ENCODE measurements at regions not wholly inside any gene's neighbourhood (a gene's known extent, or its start where the extent isn't known, plus 50 kb on each side); places are given as distances from the start of the nearest gene placed in this dataset.
A peak's percentile ranks its signal among the peaks of the same experiment; 100 is the strongest.
"Not testable (repeated sequence)": the region's sequence is repeated elsewhere in the genome, so short reads cannot be mapped to it uniquely, and the experiment has no call there.

GRCh38 chr6:27854421-27854820 is 57.8 kb downstream of the OR2B2 start:
- Histone ChIP-seq H3K27ac (ENCODE audit: low read length) (no peak overlapping the region), H3K9me3 (ENCODE audit: insufficient read depth, low read depth, low read length) (no peaks in the 10 kb centered on the region), H3K4me1 (ENCODE audit: insufficient read depth, low read length) (peaks cover 3% of the 10 kb centered on the region; the same call in 1 of the 2 replicates), H3K4me3 (ENCODE audit: low read length) (no peak overlapping the region), H3K9ac (ENCODE audit: low read depth, low read length) (no peak overlapping the region), H3K36me3 (ENCODE audit: insufficient read depth, low read depth, low read length) (no peaks in the 10 kb centered on the region), H3K27me3 (ENCODE audit: insufficient read depth, low read length) (no peaks in the 10 kb centered on the region)

- Histone ChIP-seq H3K27me3 (ENCODE audit: insufficient read depth, low read length) (no peaks in the 10 kb centered on the region), H3K4me1 (ENCODE audit: insufficient read depth, low read length) (peaks cover 3% of the 10 kb centered on the region; the same call in 1 of the 2 replicates), H3K27ac (ENCODE audit: low read length) (no peak overlapping the region), H3K9me3 (ENCODE audit: insufficient read depth, low read depth, low read length) (no peaks in the 10 kb centered on the region), H3K9ac (ENCODE audit: low read depth, low read length) (no peak overlapping the region), H3K36me3 (ENCODE audit: insufficient read depth, low read depth, low read length) (no peaks in the 10 kb centered on the region), H3K4me3 (ENCODE audit: low read length) (peak overlapping the region; percentile 13; the same call in 1 of the 2 replicates)
Observed at GRCh38 chr6:27851440-27851839, 60.8 kb downstream of the OR2B2 start.

DNA sequence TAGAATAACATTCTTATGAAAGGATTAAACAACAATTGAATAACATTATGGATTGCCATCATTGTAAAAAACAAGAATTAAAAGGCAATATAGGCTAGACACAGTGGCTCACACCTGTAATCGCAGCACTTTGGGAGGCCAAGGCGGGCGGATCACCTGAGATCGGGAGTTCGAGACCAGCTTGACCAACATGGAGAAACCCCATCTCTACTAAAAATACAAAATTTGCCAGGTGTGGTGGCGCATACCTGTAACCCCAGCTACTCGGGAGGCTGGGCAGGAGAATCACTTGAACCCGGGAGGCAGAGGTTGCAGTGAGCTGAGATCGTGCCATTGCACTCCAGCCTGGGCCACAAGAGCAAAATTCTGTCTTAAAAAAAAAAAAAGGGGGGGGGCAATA is 63.2 kb downstream of the OR2B2 start:
- not testable (repeated sequence) for H3K27me3 ChIP-seq (ENCODE audit: insufficient read depth, low read length); H3K4me1 ChIP-seq (ENCODE audit: insufficient read depth, low read length); H3K36me3 ChIP-seq (ENCODE audit: insufficient read depth, low read depth, low read length); H3K9me3 ChIP-seq (ENCODE audit: insufficient read depth, low read depth, low read length); H3K9ac ChIP-seq (ENCODE audit: low read depth, low read length); H3K4me3 ChIP-seq (ENCODE audit: low read length); H3K27ac ChIP-seq (ENCODE audit: low read length)

- no peaks in the 10 kb centered on the region for H3K27me3 ChIP-seq (ENCODE audit: insufficient read depth, low read length)
- H3K4me3 ChIP-seq (ENCODE audit: low read length) = no peak overlapping the region
- no peaks in the 10 kb centered on the region for H3K36me3 ChIP-seq (ENCODE audit: insufficient read depth, low read depth, low read length)
- no peaks in the 10 kb centered on the region for H3K9me3 ChIP-seq (ENCODE audit: insufficient read depth, low read depth, low read length)
- H3K9ac ChIP-seq (ENCODE audit: low read depth, low read length) = no peak overlapping the region
- peaks cover 3% of the 10 kb centered on the region; the same call in 1 of the 2 replicates for H3K4me1 ChIP-seq (ENCODE audit: insufficient read depth, low read length)
- no peak overlapping the region for H3K27ac ChIP-seq (ENCODE audit: low read length)
Observed at GRCh38 chr6:27847706-27848105, 64.5 kb downstream of the OR2B2 start.

DNA sequence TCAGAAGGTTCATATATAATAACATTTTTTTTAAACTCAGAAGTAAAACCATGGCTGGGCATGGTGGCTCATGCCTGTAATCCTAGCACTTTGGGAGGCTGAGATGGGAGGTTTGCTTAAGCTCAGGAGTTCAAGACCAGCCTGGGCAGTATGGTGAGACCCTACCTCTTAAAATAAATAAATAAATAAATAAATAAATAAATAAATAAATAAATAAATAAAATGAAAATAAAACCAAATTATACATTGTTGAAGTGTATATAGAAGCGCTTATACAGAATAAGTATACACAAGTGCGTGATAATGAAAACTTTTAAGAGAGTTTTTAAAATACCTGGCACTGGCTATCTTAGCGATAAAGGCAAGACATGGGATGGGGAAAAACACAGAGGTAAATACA is 71.6 kb downstream of the OR2B2 start:
- H3K4me3 ChIP-seq (ENCODE audit: low read length) = peak overlapping the region; percentile 93; the same call in 1 of the 2 replicates
- no peak overlapping the region; the same call in 1 of the 2 replicates for H3K9ac ChIP-seq (ENCODE audit: low read depth, low read length)
- no peak overlapping the region for H3K27ac ChIP-seq (ENCODE audit: low read length)
- peaks cover 13% of the 10 kb centered on the region for H3K4me1 ChIP-seq (ENCODE audit: insufficient read depth, low read length)
- H3K9me3 ChIP-seq (ENCODE audit: insufficient read depth, low read depth, low read length) = no peaks in the 10 kb centered on the region
- H3K27me3 ChIP-seq (ENCODE audit: insufficient read depth, low read length) = no peaks in the 10 kb centered on the region
- no peaks in the 10 kb centered on the region for H3K36me3 ChIP-seq (ENCODE audit: insufficient read depth, low read depth, low read length)

DNA sequence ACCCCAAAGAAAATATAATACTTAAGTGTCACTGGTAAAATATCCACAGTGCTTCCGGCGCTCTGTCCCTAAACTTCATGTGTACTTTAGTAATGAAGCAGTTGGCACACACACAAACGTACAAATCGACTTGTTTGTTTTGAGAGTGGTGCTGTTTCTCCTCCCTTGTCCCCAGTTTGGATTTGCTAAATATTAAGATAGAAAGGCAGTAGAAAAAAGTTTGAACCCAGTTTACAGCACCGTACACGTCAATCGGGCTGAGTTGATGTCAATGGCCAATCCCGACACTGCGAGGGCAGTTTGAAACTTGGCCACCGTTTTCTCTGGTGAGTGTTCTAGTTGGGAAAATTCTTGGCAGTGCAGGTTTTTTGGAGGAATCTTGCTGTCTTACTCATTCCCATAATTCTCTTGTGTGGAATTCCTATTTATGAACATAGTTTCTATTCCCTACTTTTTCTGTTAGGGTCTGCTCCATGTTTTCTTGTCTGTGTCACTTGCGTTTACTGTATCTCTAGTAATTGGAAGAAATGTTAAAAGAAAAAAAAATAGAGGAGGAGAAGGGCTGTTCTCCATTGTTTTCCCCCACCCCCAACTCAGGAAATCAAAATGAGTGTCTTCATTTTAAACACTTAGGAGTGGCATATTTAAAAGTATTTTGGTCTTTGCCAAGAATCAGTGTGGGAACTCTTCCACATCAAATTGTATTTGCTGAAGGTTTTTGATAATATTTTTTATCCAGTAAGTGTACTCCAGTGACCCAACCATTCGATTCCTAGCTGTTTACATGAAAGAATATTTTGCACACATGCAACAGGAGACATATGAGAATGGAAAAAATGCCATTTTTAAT is 72.3 kb downstream of the OR2B2 start:
- Histone ChIP-seq H3K27ac (ENCODE audit: low read length) (peak overlapping the region; percentile 94), H3K27me3 (ENCODE audit: insufficient read depth, low read length) (no peaks in the 10 kb centered on the region), H3K9me3 (ENCODE audit: insufficient read depth, low read depth, low read length) (no peaks in the 10 kb centered on the region), H3K9ac (ENCODE audit: low read depth, low read length) (peak overlapping the region; percentile 100), H3K4me3 (ENCODE audit: low read length) (peak overlapping the region; percentile 93), H3K4me1 (ENCODE audit: insufficient read depth, low read length) (peaks cover 16% of the 10 kb centered on the region), H3K36me3 (ENCODE audit: insufficient read depth, low read depth, low read length) (no peaks in the 10 kb centered on the region)

DNA sequence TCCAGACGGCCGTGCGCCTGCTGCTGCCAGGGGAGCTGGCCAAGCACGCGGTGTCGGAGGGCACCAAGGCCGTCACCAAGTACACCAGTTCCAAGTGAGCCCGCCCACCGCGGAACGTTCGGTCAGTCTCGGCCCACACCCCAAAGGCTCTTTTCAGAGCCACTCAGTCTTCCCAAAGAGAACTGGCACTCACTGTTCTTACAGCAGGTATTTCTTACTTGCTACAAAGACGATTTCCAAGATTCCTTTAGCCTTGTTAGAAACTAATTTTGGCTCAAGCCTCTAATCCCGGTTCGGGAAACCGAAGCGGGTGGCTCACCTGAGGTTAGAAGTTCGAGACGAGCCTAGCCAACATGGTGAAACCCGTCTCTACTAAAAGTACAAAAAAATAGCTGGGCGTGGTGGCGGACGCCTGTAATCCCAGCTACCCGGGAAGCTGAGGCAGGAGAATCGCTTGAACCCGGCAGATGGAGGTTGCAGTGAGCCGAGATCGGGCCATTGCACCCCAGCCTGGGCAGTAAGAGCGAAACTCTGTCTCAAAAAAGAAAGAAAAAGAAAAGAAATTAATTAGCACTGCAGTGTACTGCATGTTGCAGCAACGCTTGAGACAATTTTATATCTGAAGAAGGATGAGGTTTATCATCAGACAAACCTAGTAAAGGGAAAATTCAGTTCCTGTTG is 73.1 kb downstream of the OR2B2 start:
- peaks cover 16% of the 10 kb centered on the region for H3K4me1 ChIP-seq (ENCODE audit: insufficient read depth, low read length)
- peak overlapping the region; percentile 100 for H3K9ac ChIP-seq (ENCODE audit: low read depth, low read length)
- no peaks in the 10 kb centered on the region for H3K27me3 ChIP-seq (ENCODE audit: insufficient read depth, low read length)
- no peaks in the 10 kb centered on the region for H3K9me3 ChIP-seq (ENCODE audit: insufficient read depth, low read depth, low read length)
- H3K4me3 ChIP-seq (ENCODE audit: low read length) = peak overlapping the region; percentile 93
- no peaks in the 10 kb centered on the region for H3K36me3 ChIP-seq (ENCODE audit: insufficient read depth, low read depth, low read length)
- H3K27ac ChIP-seq (ENCODE audit: low read length) = peak overlapping the region; percentile 94

GRCh38 chr6:27838058-27838944 is 73.9 kb downstream of the OR2B2 start:
- Histone ChIP-seq H3K4me1 (ENCODE audit: insufficient read depth, low read length) (peaks cover 16% of the 10 kb centered on the region), H3K9ac (ENCODE audit: low read depth, low read length) (peak overlapping the region; percentile 100), H3K4me3 (ENCODE audit: low read length) (peak overlapping the region; percentile 93), H3K9me3 (ENCODE audit: insufficient read depth, low read depth, low read length) (no peaks in the 10 kb centered on the region), H3K36me3 (ENCODE audit: insufficient read depth, low read depth, low read length) (no peaks in the 10 kb centered on the region), H3K27me3 (ENCODE audit: insufficient read depth, low read length) (no peaks in the 10 kb centered on the region), H3K27ac (ENCODE audit: low read length) (peak overlapping the region; percentile 94)

DNA sequence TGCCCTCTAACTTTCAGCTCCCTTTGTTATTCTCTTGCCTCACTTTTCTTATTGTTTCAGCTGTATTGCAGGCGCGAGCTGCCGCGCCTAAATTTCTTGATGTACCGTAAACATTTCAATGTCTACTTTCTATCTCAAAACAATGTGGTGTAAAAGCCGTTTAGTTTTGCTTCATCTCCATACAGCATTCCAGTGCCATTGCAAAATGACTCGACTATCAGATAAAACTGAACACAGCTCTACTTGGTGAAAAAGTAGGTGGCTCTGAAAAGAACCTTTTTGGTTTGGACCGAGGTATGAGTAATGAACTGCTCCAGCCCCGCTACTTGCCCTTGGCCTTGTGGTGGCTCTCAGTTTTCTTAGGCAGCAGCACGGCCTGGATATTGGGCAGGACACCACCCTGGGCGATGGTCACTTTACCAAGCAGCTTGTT is 74.6 kb downstream of the OR2B2 start:
- peak overlapping the region; percentile 100 for H3K9ac ChIP-seq (ENCODE audit: low read depth, low read length)
- H3K9me3 ChIP-seq (ENCODE audit: insufficient read depth, low read depth, low read length) = no peaks in the 10 kb centered on the region
- H3K36me3 ChIP-seq (ENCODE audit: insufficient read depth, low read depth, low read length) = no peaks in the 10 kb centered on the region
- peak overlapping the region; percentile 93 for H3K4me3 ChIP-seq (ENCODE audit: low read length)
- H3K27me3 ChIP-seq (ENCODE audit: insufficient read depth, low read length) = no peaks in the 10 kb centered on the region
- H3K27ac ChIP-seq (ENCODE audit: low read length) = peak overlapping the region; percentile 94
- peaks cover 16% of the 10 kb centered on the region for H3K4me1 ChIP-seq (ENCODE audit: insufficient read depth, low read length)

DNA sequence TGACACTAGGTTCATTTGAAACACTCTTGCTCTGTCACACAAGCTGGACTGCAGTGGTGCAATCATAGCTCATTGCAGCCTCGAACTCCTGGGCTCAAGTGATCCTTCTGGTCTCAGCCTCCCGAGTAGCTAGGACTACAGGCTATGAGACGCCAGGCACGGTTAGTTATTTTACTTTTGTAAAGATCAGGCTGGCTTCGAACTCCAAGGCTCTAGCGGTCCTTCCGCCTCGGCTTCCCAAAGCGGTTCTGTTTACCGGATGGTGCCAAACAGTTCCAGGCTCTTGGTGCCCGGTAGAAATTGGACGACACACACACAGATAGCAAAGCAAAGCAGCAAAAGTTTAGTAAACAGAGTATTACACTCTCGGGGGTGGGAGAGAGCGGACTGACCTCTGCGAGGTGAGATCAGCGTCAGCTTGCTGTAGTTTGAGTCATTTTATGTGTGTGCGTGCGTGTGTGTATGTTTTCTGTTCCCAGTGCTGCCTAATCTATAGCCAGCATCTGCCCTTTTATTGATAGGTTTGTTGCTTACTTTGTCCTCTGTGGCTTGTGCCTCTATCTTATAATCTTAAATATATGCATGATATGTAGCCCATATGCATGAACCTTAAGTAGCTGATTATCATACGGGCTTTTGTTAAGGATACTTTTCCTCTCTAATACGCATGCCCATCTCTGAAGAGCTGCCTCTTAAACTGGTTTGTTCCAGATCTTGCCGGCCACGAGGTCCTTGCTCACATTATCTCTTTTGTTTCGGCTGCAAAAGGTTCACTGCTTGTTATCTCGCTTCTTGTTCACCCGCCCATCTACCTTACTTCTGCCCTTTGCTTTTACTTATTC is 75.2 kb downstream of the OR2B2 start:
- Histone ChIP-seq H3K4me1 (ENCODE audit: insufficient read depth, low read length) (peaks cover 16% of the 10 kb centered on the region), H3K27me3 (ENCODE audit: insufficient read depth, low read length) (no peaks in the 10 kb centered on the region), H3K4me3 (ENCODE audit: low read length) (peak overlapping the region; percentile 93), H3K27ac (ENCODE audit: low read length) (peak overlapping the region; percentile 94), H3K36me3 (ENCODE audit: insufficient read depth, low read depth, low read length) (no peaks in the 10 kb centered on the region), H3K9ac (ENCODE audit: low read depth, low read length) (peak overlapping the region; percentile 100), H3K9me3 (ENCODE audit: insufficient read depth, low read depth, low read length) (no peaks in the 10 kb centered on the region)
